NCI-H1417 (cell line): ENCODE measurements at regions not wholly inside any gene's neighbourhood (a gene's known extent, or its start where the extent isn't known, plus 50 kb on each side); places are given as distances from the start of the nearest gene placed in this dataset.
"Not testable (repeated sequence)": the region's sequence is repeated elsewhere in the genome, so short reads cannot be mapped to it uniquely, and the experiment has no call there.

Source experiments
- DNase-seq, 3 experiments: peaks; one replicate each; lab custom pipeline; 2025; lab: John Stamatoyannopoulos, UW

- no peak for DNase-seq
Measured at GRCh38 chr22:42217752-42218280, 52.6 kb downstream of the TCF20 start.

GRCh38 chr22:42217019-42217751 lies 53.3 kb downstream of the TCF20 start:
- DNase-seq = no peak

GRCh38 chr22:42214633-42215415 lies 55.6 kb downstream of the TCF20 start:
- DNase-seq = no peak

- DNase-seq = no peak
Measured at GRCh38 chr22:42208362-42208761, 62.1 kb downstream of the TCF20 start.

GRCh38 chr22:42207918-42208317 lies 62.5 kb downstream of the TCF20 start:
- DNase-seq = no peak

GRCh38 chr22:42203609-42204008 lies 66.8 kb downstream of the TCF20 start:
- no peak for DNase-seq

GRCh38 chr22:42202669-42203068 lies 67.8 kb downstream of the TCF20 start:
- DNase-seq = no peak

GRCh38 chr22:42202048-42202447 lies 68.4 kb downstream of the TCF20 start:
- no peak for DNase-seq

GRCh38 chr22:42199025-42199424 lies 68.4 kb upstream of the CYP2D6 start:
- no peak for DNase-seq

GRCh38 chr22:42198226-42198625 lies 67.6 kb upstream of the CYP2D6 start:
- no peak for DNase-seq

- no peak for DNase-seq
Measured at GRCh38 chr22:42196454-42196853, 65.8 kb upstream of the CYP2D6 start.

- no peak for DNase-seq
Measured at GRCh38 chr22:42194953-42195352, 64.3 kb upstream of the CYP2D6 start.

- no peak for DNase-seq
Measured at GRCh38 chr22:42194104-42194851, 63.7 kb upstream of the CYP2D6 start.

- DNase-seq = no peak
Measured at GRCh38 chr22:42192547-42192946, 61.9 kb upstream of the CYP2D6 start.

GRCh38 chr22:42190274-42190673 lies 59.7 kb upstream of the CYP2D6 start:
- no peak for DNase-seq

GRCh38 chr22:42189761-42190160 lies 59.2 kb upstream of the CYP2D6 start:
- no peak for DNase-seq

GRCh38 chr22:42188808-42189447 lies 58.3 kb upstream of the CYP2D6 start:
- DNase-seq = no peak

- no peak for DNase-seq
Measured at GRCh38 chr22:42187646-42188045, 57.0 kb upstream of the CYP2D6 start.

- peak; percentile 7 to 65 (median 9) for DNase-seq
Measured at GRCh38 chr22:42185915-42186439, 55.4 kb upstream of the CYP2D6 start.

GRCh38 chr22:42184852-42185251 lies 54.2 kb upstream of the CYP2D6 start:
- DNase-seq = no peak

- not testable (repeated sequence) for DNase-seq
Measured at GRCh38 chr22:42183461-42184059, 53.0 kb upstream of the CYP2D6 start.
